Endothelial cell of umbilical vein (primary cell): ENCODE measurements at regions not wholly inside any gene's neighbourhood (a gene's known extent, or its start where the extent isn't known, plus 50 kb on each side); places are given as distances from the start of the nearest gene placed in this dataset.

Source experiments
- EZH2 ChIP-seq: IDR thresholded peaks from 2 replicates; pipeline ENCODE4 v1.6.1; 2012; ENCODE audit warnings: borderline replicate concordance, low read depth, mild to moderate bottlenecking, moderate library complexity, low read length, inconsistent platforms; ENCODE audit not compliant: severe bottlenecking
- FOS ChIP-seq: IDR thresholded peaks from 2 replicates; pipeline ENCODE4 v1.6.1; 2011; ENCODE audit warnings: mild to moderate bottlenecking, low read length, moderate library complexity, borderline replicate concordance; ENCODE audit not compliant: insufficient read depth
- JUN ChIP-seq: IDR thresholded peaks from 2 replicates; pipeline ENCODE4 v1.6.1; 2011; ENCODE audit warnings: borderline replicate concordance, low read depth; ENCODE audit not compliant: insufficient read length, insufficient read depth
- POLR2A ChIP-seq: IDR thresholded peaks from 2 replicates; pipeline ENCODE4 v1.6.1; 2012; ENCODE audit warnings: low read depth, mild to moderate bottlenecking, control low read depth, low read length
- POLR2AphosphoS5 ChIP-seq: IDR thresholded peaks from 2 replicates; pipeline ENCODE4 v1.6.1; 2012; ENCODE audit warnings: low read depth, mild to moderate bottlenecking, control low read depth, low read length, moderate library complexity; ENCODE audit not compliant: insufficient read depth
- TF ChIP-seq, protein P1 (sequence below), 2 donors: IDR thresholded peaks; 1 replicate in 1 of 2; 2 replicates in 1 of 2; pipeline ENCODE4 v1.5.1; 2011; ENCODE audit warnings: low read length in 2 of 2, mild to moderate bottlenecking in 2 of 2, moderate library complexity in 2 of 2, control low read depth in 1 of 2, inconsistent platforms in 1 of 2, low read depth in 1 of 2; ENCODE audit not compliant: insufficient read depth in 1 of 2; ENCODE audit errors: extremely low read depth in 1 of 2
- TF ChIP-seq, protein P2 (sequence below): IDR thresholded peaks from 2 replicates; pipeline ENCODE4 v1.6.1; 2011; ENCODE audit not compliant: insufficient read depth, insufficient read length

GRCh38 chr6:90694802-90695201, 107.9 kb upstream of the MAP3K7 start:
- TF ChIP-seq POLR2A (no peak), EZH2 (no peak), FOS (no peak), POLR2AphosphoS5 (no peak), JUN (no peak)
- TF ChIP-seq, protein P1, sequence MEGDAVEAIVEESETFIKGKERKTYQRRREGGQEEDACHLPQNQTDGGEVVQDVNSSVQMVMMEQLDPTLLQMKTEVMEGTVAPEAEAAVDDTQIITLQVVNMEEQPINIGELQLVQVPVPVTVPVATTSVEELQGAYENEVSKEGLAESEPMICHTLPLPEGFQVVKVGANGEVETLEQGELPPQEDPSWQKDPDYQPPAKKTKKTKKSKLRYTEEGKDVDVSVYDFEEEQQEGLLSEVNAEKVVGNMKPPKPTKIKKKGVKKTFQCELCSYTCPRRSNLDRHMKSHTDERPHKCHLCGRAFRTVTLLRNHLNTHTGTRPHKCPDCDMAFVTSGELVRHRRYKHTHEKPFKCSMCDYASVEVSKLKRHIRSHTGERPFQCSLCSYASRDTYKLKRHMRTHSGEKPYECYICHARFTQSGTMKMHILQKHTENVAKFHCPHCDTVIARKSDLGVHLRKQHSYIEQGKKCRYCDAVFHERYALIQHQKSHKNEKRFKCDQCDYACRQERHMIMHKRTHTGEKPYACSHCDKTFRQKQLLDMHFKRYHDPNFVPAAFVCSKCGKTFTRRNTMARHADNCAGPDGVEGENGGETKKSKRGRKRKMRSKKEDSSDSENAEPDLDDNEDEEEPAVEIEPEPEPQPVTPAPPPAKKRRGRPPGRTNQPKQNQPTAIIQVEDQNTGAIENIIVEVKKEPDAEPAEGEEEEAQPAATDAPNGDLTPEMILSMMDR (IDR thresholded peaks at IDR 0.05; ENCODE audit: extremely low read depth in 1 of 2, insufficient read depth in 1 of 2, low read depth in 1 of 2, low read length in 2 of 2) = no peak
- TF ChIP-seq, protein P2, sequence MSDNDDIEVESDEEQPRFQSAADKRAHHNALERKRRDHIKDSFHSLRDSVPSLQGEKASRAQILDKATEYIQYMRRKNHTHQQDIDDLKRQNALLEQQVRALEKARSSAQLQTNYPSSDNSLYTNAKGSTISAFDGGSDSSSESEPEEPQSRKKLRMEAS = no peak
